Hippocampal formation (tissue), 2 donors: ENCODE measurements at regions not wholly inside any gene's neighbourhood (a gene's known extent, or its start where the extent isn't known, plus 50 kb on each side); places are given as distances from the start of the nearest gene placed in this dataset.

ENCODE experiments used
- DNase-seq, 2 donors: peaks; one replicate each; lab custom pipeline; 2025; lab: John Stamatoyannopoulos, UW

DNA sequence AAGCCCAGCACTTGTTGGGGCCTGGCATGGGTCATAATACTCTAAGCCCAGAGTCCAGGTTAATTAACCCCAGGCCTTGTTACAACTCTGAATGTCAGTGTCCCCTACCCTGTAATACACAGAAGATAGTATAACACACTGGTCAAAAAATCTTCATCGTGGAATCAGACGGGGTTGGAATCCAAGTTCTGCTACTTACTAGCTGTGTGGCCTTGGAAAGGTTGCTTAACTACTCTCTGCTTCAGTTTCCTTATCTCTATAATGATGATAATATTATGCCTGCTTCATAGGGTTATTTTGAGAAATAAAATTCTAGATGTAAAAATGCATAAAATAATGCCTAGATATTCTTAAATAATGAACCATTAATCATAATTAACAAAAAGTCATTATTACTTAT lies 77.8 kb upstream of the CTTNBP2NL start:
- DNase-seq, result no peak

DNA sequence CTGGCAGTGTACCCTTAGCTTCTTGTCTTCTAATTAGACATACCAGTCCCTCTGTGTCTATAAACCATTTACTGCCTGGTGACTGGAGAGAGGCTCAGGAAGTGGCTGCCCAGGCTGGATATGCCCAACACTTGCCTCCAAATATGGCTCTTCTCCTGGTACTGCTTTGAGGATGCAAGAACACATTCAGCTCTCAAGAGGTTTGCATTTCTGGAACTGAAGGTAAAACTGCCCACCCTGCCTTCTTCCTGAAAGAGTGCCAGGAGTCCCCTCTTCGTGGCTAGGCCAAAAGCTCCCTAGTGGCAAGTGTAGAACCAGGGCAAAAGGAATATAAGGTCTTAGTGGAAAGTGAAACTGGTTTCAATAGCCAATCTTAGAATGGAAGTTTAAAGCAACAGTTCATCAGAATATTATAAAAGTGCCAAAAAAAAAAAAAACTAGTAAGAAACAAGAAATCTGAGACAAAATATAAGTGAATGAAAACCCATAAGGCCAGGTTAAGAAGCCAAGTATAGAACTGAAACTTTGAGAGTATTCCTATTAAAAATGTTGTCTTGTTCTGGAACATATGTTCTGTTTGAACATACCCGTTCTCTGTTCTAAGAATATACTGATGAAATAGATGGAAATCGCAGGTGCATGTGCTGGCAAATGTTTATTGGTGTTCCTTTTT lies 77.2 kb upstream of the CTTNBP2NL start:
- DNase-seq, result no peak

DNA sequence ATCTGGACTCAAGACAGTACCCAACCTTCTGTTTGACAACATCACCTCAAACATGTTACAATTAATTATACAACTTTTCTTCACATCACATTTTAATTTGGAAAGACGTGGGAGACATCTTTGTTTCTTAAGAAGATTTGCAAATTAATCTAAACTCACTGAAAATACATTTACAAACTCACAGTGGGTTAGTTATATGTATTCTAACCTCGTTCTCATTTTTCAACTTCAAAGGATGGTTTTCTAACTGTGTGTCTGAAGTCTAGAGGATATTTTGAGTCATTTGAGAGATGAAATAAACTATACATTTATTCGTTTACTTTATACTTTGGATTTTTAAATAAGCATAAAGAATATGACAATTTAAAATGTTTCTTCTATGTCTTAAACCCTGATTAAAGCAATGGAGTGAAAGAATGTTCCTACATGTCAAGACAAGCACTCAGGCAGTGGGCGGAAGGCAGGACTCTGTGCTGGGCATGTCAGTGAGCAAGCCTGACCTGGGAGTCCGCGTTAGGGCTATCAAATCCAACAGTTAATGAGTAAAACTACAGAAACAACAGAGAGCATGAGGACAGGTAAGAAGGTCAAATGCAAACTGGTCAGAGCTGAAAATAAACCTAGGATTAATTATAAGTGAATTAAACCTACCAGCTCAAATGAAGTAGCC lies 76.5 kb upstream of the CTTNBP2NL start:
- DNase-seq, result no peak

DNA sequence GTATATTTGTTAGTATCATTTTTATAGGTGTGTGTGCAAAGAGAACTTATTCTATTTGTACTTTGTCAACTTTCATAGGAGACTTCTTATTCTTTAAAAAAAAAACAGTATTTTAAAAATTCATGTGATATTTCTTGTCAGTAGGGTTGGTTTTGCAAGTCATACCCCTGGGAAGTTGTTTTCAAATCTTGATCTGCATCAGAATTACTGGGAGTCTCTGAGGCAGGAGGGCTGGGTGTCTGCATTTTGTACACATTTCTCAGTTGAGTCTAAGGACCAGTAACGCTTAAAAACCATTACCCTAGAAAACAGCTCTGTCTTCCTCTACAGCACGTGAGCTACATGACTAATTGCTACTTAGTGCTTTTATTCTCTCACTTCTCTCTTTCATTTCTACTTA lies 76.0 kb upstream of the CTTNBP2NL start:
- DNase-seq, result no peak

DNA sequence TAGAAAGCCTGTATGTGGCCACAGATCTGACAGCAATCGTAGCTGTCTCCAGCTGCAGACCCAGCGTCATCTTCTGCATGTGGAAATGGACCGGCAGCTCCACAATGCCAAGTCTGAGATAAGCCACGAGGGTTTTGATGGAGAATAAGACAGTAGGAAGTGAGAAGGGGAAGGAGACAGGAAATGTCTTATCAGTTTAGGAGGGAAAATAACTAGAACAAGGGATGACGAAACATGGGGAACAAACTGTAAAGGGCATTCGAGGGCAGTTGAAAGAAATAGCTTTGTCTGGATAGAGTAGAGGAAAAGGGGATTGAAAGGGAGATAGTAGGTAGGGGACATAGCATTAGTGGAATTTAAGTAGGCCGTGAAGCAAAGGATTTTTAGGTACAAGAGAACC lies 74.0 kb upstream of the CTTNBP2NL start:
- DNase-seq, result no peak

DNA sequence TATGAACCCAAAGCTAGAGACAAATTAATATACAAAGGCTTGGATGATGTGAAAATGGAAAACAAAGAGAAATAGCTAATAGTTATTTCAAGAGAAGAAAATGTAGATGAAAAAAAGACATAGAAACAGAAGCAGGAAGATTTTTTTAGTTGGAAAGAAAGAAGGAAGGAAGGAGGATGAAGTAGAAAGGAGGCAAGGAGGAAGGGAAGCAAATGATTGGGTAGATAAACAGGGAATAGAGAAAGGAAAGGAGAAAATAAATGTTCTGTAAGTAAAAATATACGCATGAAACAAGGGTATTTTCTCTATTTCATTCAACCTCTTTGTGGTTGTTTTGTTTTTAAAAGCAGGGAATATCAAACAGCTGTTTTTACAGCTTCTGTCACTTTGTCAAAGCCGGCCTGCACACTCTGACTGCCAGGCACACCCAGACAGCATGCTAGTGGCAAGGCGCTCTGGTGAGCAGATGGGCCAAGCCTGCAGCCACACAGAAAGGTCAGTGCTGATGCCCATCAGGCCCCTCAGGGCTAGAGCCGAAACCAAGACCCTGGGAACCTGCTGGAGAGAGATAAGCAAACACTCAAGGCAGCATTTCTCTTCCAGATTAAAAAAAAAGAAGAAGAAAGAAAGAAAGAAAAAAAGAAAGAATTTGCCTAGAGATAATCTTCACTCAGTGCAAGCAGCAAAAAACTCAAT lies 72.9 kb upstream of the CTTNBP2NL start:
- no peak for DNase-seq

DNA sequence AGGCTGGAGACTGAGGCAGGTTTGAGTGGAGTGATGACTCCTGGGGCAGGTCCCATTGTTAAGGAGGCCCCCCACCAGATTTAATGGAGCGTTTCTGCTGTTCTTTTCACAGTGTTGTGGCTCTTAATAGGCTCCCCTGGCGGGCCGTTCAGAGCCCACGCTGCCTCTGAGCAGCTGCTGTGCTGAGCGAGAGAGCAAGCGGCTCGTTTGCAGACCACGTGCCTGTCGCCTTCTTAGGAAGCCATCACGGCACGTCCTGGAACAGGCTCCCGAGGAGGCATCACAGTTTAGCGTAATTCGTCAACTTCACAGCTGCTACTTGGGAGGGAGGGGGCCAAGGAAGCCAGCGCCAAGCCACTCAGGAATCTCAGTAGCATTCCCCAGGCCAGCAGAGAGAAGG lies 70.5 kb upstream of the CTTNBP2NL start:
- DNase-seq, result peak in 1 of 2 donors; percentile 11

DNA sequence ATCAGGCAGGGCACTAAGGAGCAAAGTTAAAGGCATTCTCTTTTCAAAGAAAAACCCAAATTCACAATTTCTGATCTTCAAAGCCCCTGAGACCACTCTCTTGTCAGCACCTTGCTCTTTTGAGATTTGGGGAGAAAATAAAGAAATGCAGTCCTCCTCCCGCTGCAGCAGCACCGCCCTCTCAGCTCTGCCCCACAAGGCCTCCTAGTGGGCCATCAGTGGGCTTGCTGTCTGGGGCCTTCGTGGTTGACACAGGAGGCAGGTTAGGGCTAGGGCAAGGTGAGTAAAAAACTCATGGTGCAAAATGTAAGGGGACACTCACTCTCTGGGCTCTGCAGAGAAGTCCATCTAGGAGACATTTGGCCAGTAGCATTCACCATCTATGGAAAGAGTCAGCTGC lies 67.4 kb upstream of the CTTNBP2NL start:
- DNase-seq, result no peak

DNA sequence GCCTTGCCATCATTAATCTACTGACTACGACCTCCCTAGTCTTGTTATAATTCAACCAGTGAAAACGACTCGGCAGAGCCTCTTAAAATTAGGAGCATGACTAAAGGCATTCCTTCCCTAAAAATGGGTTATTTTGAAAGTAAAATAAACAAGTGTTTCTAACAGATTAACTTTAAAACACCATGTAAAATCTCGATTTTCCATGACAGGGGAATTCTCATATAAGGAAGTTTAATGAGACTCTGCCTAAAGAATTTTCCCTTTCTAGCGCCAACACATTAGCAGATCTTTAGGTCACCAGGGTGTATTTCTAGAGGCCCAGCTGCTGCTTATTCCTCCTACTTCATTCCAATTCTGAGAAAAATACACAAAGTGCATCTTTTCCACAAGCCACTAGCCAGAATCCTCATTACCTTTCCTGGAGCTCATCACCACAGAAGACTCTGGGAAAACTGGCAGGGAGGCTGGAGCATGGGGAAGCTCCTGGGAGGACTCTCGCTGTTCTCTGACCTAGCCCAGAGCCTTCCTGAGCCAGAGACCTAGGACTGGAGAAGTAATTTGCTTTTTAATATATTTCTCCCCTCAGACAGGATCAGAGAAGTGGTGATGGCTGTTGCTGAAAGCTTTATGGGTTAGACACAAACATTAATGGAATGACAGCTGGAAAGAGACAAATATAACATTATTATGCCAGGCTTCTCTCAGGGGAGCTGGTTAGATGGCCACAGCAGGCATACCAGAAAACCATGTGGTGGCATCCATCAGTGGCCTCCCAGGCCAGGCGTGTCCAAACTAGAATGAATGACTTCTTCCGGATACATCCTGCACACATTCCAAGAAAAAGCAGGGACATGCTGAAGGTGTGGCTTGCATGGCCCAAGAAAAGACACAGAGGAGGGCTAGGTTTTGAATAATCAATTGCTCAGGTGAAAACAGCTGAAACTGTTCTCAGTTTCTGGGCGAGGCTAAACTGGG lies 63.6 kb upstream of the CTTNBP2NL start:
- no peak for DNase-seq

DNA sequence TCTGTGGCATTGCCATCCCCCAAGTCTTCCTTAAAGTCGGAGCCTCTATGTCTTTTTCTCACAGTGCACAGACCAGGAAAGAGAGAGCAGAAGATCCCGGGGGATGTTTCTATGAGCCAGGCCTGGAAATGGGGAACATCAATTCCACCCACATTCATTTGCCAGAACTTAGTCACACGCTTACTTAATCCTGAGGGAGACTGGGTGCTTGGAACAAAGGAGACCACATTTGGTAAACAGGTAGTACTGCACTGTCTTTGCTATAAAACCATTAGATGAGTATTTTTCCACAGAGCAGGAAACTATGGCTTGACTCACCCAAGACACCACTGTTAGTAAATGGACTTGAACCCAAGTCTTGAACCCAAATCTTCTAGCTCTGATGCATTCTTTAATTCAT lies 60.7 kb upstream of the CTTNBP2NL start:
- peak in 1 of 2 donors; percentile 33 for DNase-seq

DNA sequence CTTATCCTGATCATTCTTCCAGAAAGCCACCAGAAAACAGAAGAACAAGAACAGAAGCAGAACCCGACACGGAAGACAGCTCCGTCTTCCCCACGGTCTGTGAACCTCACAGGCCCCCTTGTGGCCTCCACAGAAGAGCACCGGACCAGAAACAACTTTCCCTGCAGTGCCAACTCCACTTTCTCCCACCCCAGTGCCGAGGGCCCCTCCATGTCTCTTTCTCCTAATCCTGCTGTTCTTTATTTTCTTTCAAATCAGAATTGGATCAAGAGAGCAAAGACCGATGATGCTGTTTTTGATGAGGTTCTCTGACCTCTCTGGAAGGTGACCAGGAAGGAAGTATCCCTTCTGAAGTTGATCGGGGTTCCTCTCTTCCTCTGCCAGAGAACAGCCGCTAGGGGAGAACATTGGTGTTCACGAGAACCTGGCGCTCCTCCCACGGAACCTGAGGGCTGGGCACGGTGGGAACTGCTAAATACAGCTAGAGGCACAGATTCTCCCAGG lies 58.9 kb upstream of the CTTNBP2NL start:
- no peak for DNase-seq

DNA sequence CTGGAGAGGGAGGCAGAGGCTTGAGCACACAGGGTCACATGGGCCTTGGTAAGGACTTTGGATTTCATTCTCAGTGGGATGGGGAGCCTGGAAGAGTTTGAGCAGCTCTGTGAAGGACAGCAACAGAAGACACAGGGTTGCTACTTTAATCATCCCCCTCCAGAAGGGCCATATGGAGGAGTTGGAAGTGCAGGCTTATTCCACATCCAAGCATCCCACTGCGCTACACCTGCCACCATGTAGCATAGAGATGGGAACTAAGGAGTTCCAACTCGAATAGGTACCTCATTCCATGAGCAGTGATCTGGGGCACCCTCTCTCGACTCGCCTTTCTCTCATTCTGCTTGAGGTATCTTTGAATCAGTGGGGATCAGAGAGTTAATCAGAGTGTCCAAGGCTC lies 54.0 kb upstream of the CTTNBP2NL start:
- DNase-seq, result no peak

DNA sequence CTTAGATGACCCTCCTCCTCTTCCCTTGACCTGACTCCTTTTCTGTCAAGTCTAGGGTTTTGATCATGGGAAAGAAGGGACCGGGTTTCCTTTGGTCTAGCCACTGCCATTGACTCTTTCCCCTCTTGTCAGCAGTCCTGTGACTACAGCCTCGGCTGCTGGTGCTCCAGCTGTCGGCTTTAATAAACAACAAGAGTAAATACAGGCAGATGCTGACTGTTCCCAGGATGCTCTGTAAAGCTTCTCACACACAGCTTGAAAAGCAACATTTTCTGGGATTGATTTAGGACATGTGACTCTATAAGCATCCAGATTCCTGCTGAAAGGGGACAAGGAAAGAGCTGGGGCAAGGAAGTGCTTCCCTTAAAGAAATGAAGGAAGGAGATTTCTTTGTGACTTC lies 53.5 kb upstream of the CTTNBP2NL start:
- no peak for DNase-seq

DNA sequence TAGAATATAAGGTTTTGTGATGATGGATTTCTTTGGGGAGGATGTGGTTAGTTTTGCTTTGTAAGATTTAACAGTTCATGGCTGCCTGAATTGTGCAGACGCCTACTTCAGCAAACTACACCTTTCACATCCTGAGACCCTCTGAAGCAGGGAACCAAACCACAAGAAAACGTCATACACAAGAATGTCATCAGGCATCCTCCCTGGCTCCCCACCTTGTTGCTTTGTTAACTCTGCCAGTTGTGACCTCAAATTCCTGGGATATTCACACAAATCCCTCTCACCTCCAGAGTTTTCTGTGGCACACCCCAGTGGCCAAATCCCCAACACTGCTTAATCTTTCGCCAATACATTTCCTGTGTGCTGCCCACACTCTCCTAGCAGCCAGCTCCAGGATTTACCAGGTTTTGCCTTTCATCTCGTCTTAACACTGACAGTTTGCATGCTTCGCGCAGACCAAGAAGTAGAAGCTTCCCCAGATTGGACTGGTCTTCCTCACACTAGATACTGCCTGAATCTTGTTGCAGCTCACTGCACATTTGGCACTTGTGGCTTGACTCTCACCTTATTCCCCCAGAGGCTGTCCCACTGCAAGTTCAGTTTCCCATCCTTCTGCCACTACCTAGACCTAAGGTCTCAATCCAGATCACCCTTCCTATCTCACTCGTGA lies 51.1 kb upstream of the CTTNBP2NL start:
- DNase-seq, result no peak
